SJCRH30 (cell line): ENCODE measurements at regions not wholly inside any gene's neighbourhood (a gene's known extent, or its start where the extent isn't known, plus 50 kb on each side); places are given as distances from the start of the nearest gene placed in this dataset.

Source experiments
- DNase-seq, 2 experiments: peaks; one replicate each; pipeline ENCODE4 v3.0.0-alpha.2; 2015 to 2020
- H3K27ac ChIP-seq: fragments of 250-450 bp; sonication (Bioruptor Pico); 2 replicates; pipeline ENCODE4 v1.5.1; 2020; ENCODE audit warnings: mild to moderate bottlenecking, moderate library complexity
- H3K27me3 ChIP-seq: fragments of 250-450 bp; sonication (Bioruptor Pico); 2 replicates; pipeline ENCODE4 v1.5.1; 2020; ENCODE audit warnings: mild to moderate bottlenecking, moderate library complexity
- H3K36me3 ChIP-seq: fragments of 250-450 bp; sonication (Bioruptor Pico); 2 replicates; pipeline ENCODE4 v1.5.1; 2020; ENCODE audit warnings: mild to moderate bottlenecking, moderate library complexity
- H3K4me1 ChIP-seq: fragments of 250-450 bp; sonication (Bioruptor Pico); 2 replicates; pipeline ENCODE4 v1.5.1; 2020; ENCODE audit warnings: mild to moderate bottlenecking, moderate library complexity
- H3K4me3 ChIP-seq: fragments of 250-450 bp; sonication (Bioruptor Pico); 2 replicates; pipeline ENCODE4 v1.5.1; 2020; ENCODE audit warnings: mild to moderate bottlenecking, moderate library complexity
- H3K9me3 ChIP-seq: fragments of 250-450 bp; sonication (Bioruptor Pico); replicated peaks from 2 replicates; pipeline ENCODE4 v1.5.1; 2020; ENCODE audit warnings: mild to moderate bottlenecking, moderate library complexity

- Histone ChIP-seq H3K4me3 (no peak overlapping the region), H3K27me3 (no peaks in the 10 kb centered on the region), H3K36me3 (no peaks in the 10 kb centered on the region), H3K27ac (peak overlapping the region; percentile 24; the same call in 1 of the 2 replicates), H3K4me1 (peaks cover 27% of the 10 kb centered on the region), H3K9me3 (no peaks in the 10 kb centered on the region)
- no peak for DNase-seq
These were observed 358.5 kb downstream of the TFEC start for GRCh38 chr7:115672024-115672423.

- H3K4me1 ChIP-seq, result peaks cover 5% of the 10 kb centered on the region; the same call in 1 of the 2 replicates
- H3K4me3 ChIP-seq, result no peak overlapping the region
- H3K36me3 ChIP-seq, result no peaks in the 10 kb centered on the region; the same call in 1 of the 2 replicates
- DNase-seq, result no peak
- no peaks in the 10 kb centered on the region for H3K27me3 ChIP-seq
- H3K9me3 ChIP-seq, result no peaks in the 10 kb centered on the region
- no peak overlapping the region for H3K27ac ChIP-seq
These were observed 367.9 kb downstream of the TFEC start for GRCh38 chr7:115662676-115663075.

GRCh38 chr7:115662120-115662519 is 368.4 kb downstream of the TFEC start:
- H3K27me3 ChIP-seq, result no peaks in the 10 kb centered on the region
- no peak for DNase-seq

GRCh38 chr7:115658223-115658622 is 372.3 kb downstream of the TFEC start:
- Histone ChIP-seq H3K27ac (no peak overlapping the region), H3K36me3 (no peaks in the 10 kb centered on the region; the same call in 1 of the 2 replicates), H3K4me1 (no peaks in the 10 kb centered on the region), H3K9me3 (no peaks in the 10 kb centered on the region), H3K4me3 (no peak overlapping the region), H3K27me3 (no peaks in the 10 kb centered on the region)
- DNase-seq, result no peak

More at GRCh38 chr7:115662120-115662519, 368.4 kb downstream of the TFEC start:
- Histone ChIP-seq H3K9me3 (no peaks in the 10 kb centered on the region), H3K4me3 (no peak overlapping the region), H3K36me3 (no peaks in the 10 kb centered on the region; the same call in 1 of the 2 replicates), H3K27ac (no peak overlapping the region), H3K4me1 (peaks cover 5% of the 10 kb centered on the region; the same call in 1 of the 2 replicates)

GRCh38 chr7:115654384-115655214 is 376.0 kb downstream of the TFEC start:
- Histone ChIP-seq H3K27me3 (no peaks in the 10 kb centered on the region), H3K4me1 (no peaks in the 10 kb centered on the region), H3K4me3 (no peak overlapping the region), H3K9me3 (no peaks in the 10 kb centered on the region), H3K36me3 (no peaks in the 10 kb centered on the region), H3K27ac (no peak overlapping the region)
- DNase-seq, result no peak

- no peak for DNase-seq
- no peaks in the 10 kb centered on the region for H3K36me3 ChIP-seq
- H3K9me3 ChIP-seq, result no peaks in the 10 kb centered on the region
- no peak overlapping the region for H3K27ac ChIP-seq
- no peaks in the 10 kb centered on the region for H3K4me1 ChIP-seq
- no peak overlapping the region for H3K4me3 ChIP-seq
- H3K27me3 ChIP-seq, result no peaks in the 10 kb centered on the region
These were observed 381.1 kb downstream of the TFEC start for GRCh38 chr7:115649429-115649828.

GRCh38 chr7:115647712-115648111 is 382.9 kb downstream of the TFEC start:
- Histone ChIP-seq H3K4me3 (no peak overlapping the region), H3K9me3 (no peaks in the 10 kb centered on the region), H3K27ac (no peak overlapping the region), H3K27me3 (no peaks in the 10 kb centered on the region), H3K4me1 (no peaks in the 10 kb centered on the region), H3K36me3 (no peaks in the 10 kb centered on the region)
- no peak for DNase-seq

- no peaks in the 10 kb centered on the region for H3K36me3 ChIP-seq
- H3K9me3 ChIP-seq, result 0 out of 2 replicates have a peak, but pooled peaks cover 2% of the 10 kb centered on the region
- no peak overlapping the region for H3K4me3 ChIP-seq
- DNase-seq, result no peak
- no peak overlapping the region for H3K27ac ChIP-seq
- no peaks in the 10 kb centered on the region for H3K4me1 ChIP-seq
- H3K27me3 ChIP-seq, result no peaks in the 10 kb centered on the region
These were observed 388.4 kb downstream of the TFEC start for GRCh38 chr7:115642194-115642593.

GRCh38 chr7:115638853-115639252 is 391.7 kb downstream of the TFEC start:
- Histone ChIP-seq H3K36me3 (no peaks in the 10 kb centered on the region), H3K27me3 (no peaks in the 10 kb centered on the region), H3K4me3 (no peak overlapping the region), H3K27ac (no peak overlapping the region), H3K9me3 (peaks cover 2% of the 10 kb centered on the region; the same call in 1 of the 2 replicates), H3K4me1 (peaks cover 5% of the 10 kb centered on the region; the same call in 1 of the 2 replicates)
- DNase-seq, result no peak

- Histone ChIP-seq H3K27me3 (no peaks in the 10 kb centered on the region), H3K9me3 (peaks cover 2% of the 10 kb centered on the region; the same call in 1 of the 2 replicates), H3K27ac (no peak overlapping the region), H3K4me1 (peaks cover 5% of the 10 kb centered on the region; the same call in 1 of the 2 replicates), H3K36me3 (no peaks in the 10 kb centered on the region), H3K4me3 (no peak overlapping the region)
- DNase-seq, result no peak
These were observed 393.4 kb downstream of the TFEC start for GRCh38 chr7:115637128-115637527.

GRCh38 chr7:115635876-115636275 is 394.7 kb downstream of the TFEC start:
- no peaks in the 10 kb centered on the region for H3K36me3 ChIP-seq
- no peak overlapping the region for H3K4me3 ChIP-seq
- H3K9me3 ChIP-seq, result peaks cover 2% of the 10 kb centered on the region; the same call in 1 of the 2 replicates
- DNase-seq, result no peak
- no peaks in the 10 kb centered on the region for H3K27me3 ChIP-seq
- H3K4me1 ChIP-seq, result peaks cover 5% of the 10 kb centered on the region; the same call in 1 of the 2 replicates
- no peak overlapping the region for H3K27ac ChIP-seq

- Histone ChIP-seq H3K36me3 (no peaks in the 10 kb centered on the region), H3K9me3 (no peaks in the 10 kb centered on the region; the same call in 1 of the 2 replicates), H3K27me3 (no peaks in the 10 kb centered on the region), H3K4me1 (peaks cover 5% of the 10 kb centered on the region; the same call in 1 of the 2 replicates), H3K27ac (no peak overlapping the region), H3K4me3 (no peak overlapping the region)
- DNase-seq, result no peak
These were observed 395.2 kb downstream of the TFEC start for GRCh38 chr7:115635376-115635775.

GRCh38 chr7:115634633-115635032 is 395.9 kb downstream of the TFEC start:
- no peak overlapping the region for H3K4me3 ChIP-seq
- DNase-seq, result no peak
- no peaks in the 10 kb centered on the region; the same call in 1 of the 2 replicates for H3K9me3 ChIP-seq
- H3K27ac ChIP-seq, result no peak overlapping the region
- no peaks in the 10 kb centered on the region for H3K27me3 ChIP-seq
- peaks cover 5% of the 10 kb centered on the region; the same call in 1 of the 2 replicates for H3K4me1 ChIP-seq
- H3K36me3 ChIP-seq, result no peaks in the 10 kb centered on the region

GRCh38 chr7:115632636-115633035 is 397.9 kb downstream of the TFEC start:
- H3K27ac ChIP-seq, result no peak overlapping the region
- H3K36me3 ChIP-seq, result no peaks in the 10 kb centered on the region
- H3K9me3 ChIP-seq, result no peaks in the 10 kb centered on the region; the same call in 1 of the 2 replicates
- H3K4me3 ChIP-seq, result no peak overlapping the region
- DNase-seq, result no peak
- peaks cover 5% of the 10 kb centered on the region; the same call in 1 of the 2 replicates for H3K4me1 ChIP-seq
- H3K27me3 ChIP-seq, result no peaks in the 10 kb centered on the region

GRCh38 chr7:115631782-115632181 is 398.8 kb downstream of the TFEC start:
- peaks cover 5% of the 10 kb centered on the region; the same call in 1 of the 2 replicates for H3K4me1 ChIP-seq
- no peak overlapping the region for H3K27ac ChIP-seq
- H3K4me3 ChIP-seq, result no peak overlapping the region
- no peaks in the 10 kb centered on the region for H3K9me3 ChIP-seq
- H3K27me3 ChIP-seq, result no peaks in the 10 kb centered on the region
- H3K36me3 ChIP-seq, result no peaks in the 10 kb centered on the region
- no peak for DNase-seq
